ENCODE measurements at regions not wholly inside any gene's neighbourhood (a gene's known extent, or its start where the extent isn't known, plus 50 kb on each side); places are given as distances from the start of the nearest gene placed in this dataset.

DNA sequence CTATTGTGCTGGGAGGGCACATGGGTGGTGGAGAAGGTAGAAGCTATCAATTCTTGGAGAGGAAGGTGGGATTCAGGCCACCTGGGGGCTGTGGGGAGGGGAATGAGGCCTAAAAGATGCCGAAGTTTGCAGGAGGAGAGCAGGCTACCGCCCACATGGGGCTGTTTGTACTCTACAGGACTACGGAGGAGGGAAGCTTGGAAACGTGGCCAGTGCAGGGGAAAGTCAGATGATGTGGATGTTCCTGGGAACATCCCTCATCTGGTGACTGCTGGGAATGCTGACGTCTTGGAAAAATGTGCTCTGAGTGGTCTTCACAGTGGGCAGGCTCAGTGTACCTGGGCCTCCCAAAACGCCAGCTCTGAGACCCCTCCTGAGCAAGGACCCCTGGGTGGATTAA lies 78.5 kb downstream of the TNFAIP2 start:
- TF ChIP-seq, protein P1, sequence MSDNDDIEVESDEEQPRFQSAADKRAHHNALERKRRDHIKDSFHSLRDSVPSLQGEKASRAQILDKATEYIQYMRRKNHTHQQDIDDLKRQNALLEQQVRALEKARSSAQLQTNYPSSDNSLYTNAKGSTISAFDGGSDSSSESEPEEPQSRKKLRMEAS (CRISPR knock-in tag; IDR thresholded peaks at IDR 0.05): no peak
- TF ChIP-seq, protein P2, sequence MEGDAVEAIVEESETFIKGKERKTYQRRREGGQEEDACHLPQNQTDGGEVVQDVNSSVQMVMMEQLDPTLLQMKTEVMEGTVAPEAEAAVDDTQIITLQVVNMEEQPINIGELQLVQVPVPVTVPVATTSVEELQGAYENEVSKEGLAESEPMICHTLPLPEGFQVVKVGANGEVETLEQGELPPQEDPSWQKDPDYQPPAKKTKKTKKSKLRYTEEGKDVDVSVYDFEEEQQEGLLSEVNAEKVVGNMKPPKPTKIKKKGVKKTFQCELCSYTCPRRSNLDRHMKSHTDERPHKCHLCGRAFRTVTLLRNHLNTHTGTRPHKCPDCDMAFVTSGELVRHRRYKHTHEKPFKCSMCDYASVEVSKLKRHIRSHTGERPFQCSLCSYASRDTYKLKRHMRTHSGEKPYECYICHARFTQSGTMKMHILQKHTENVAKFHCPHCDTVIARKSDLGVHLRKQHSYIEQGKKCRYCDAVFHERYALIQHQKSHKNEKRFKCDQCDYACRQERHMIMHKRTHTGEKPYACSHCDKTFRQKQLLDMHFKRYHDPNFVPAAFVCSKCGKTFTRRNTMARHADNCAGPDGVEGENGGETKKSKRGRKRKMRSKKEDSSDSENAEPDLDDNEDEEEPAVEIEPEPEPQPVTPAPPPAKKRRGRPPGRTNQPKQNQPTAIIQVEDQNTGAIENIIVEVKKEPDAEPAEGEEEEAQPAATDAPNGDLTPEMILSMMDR (IDR thresholded peaks at IDR 0.05): no peak
- TF ChIP-seq NR1H2 (CRISPR knock-in tag; IDR thresholded peaks at IDR 0.05): no peak
- TF ChIP-seq, protein P3, sequence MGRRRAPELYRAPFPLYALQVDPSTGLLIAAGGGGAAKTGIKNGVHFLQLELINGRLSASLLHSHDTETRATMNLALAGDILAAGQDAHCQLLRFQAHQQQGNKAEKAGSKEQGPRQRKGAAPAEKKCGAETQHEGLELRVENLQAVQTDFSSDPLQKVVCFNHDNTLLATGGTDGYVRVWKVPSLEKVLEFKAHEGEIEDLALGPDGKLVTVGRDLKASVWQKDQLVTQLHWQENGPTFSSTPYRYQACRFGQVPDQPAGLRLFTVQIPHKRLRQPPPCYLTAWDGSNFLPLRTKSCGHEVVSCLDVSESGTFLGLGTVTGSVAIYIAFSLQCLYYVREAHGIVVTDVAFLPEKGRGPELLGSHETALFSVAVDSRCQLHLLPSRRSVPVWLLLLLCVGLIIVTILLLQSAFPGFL (CRISPR knock-in tag; IDR thresholded peaks at IDR 0.05; ENCODE audit: borderline replicate concordance): no peak

Data from WTC11 (cell line).